WTC11 (cell line): ENCODE measurements at regions not wholly inside any gene's neighbourhood (a gene's known extent, or its start where the extent isn't known, plus 50 kb on each side); places are given as distances from the start of the nearest gene placed in this dataset.

ENCODE experiments used
- ATAC-seq: fragments of 200-7000 bp; cut with Tn5 transposase; 2 replicates; pipeline ENCODE4 v1.10.0; 2021; ENCODE audit warnings: mild to moderate bottlenecking, moderate library complexity
- CTCF ChIA-PET: fragments of 300-600 bp; sonication (Branson Sonifier 250); formaldehyde crosslinking; loops from one replicate; lab custom pipeline; 2021; ENCODE audit warnings: antibody characterized with exemption; lab: Charles Lee
- POLR2A ChIA-PET: fragments of 350-600 bp; sonication (Branson Sonifier 250); formaldehyde crosslinking; loops from one replicate; lab custom pipeline; 2021; ENCODE audit warnings: antibody characterized with exemption; lab: Charles Lee
- DNase-seq: peaks from one replicate; pipeline ENCODE4 v3.0.0; 2021; ENCODE audit warnings: low spot score
- H3K27ac Mint-ChIP-seq: 2 replicates; pipeline ENCODE4 v1.8.0; 2021; ENCODE audit warnings: mixed read lengths
- H3K27me3 Mint-ChIP-seq: 2 replicates; pipeline ENCODE4 v1.8.0; 2021; ENCODE audit warnings: low read depth, mild to moderate bottlenecking, moderate library complexity, mixed read lengths
- H3K36me3 Mint-ChIP-seq: 2 replicates; pipeline ENCODE4 v1.8.0; 2021; ENCODE audit warnings: mixed read lengths
- H3K4me1 Mint-ChIP-seq: 2 replicates; pipeline ENCODE4 v1.8.0; 2022; ENCODE audit warnings: mixed read lengths
- H3K4me3 Mint-ChIP-seq: 2 replicates; pipeline ENCODE4 v1.8.0; 2021; ENCODE audit warnings: mild to moderate bottlenecking, moderate library complexity, mixed read lengths
- H3K9me3 Mint-ChIP-seq: 2 replicates; pipeline ENCODE4 v1.8.0; 2021; ENCODE audit warnings: mixed read lengths
- AR ChIP-seq: fragments of 250-450 bp; sonication (Bioruptor Pico); IDR thresholded peaks from 2 replicates; pipeline ENCODE4 v1.9.0; 2021; ENCODE audit warnings: mild to moderate bottlenecking
- CTCF ChIP-seq: fragments of 200-600 bp; IDR thresholded peaks from 2 replicates; pipeline ENCODE4 v1.8.0; 2022; ENCODE audit warnings: antibody characterized with exemption
- E2F1 ChIP-seq: sonication (generic); formaldehyde crosslinking; IDR thresholded peaks from 2 replicates; pipeline ENCODE4 v1.8.0; 2022; ENCODE audit warnings: mild to moderate bottlenecking, missing genetic modification reagents
- ERG ChIP-seq: fragments of 250-450 bp; sonication (Bioruptor Pico); IDR thresholded peaks from 2 replicates; pipeline ENCODE4 v1.8.0; 2021; ENCODE audit warnings: mild to moderate bottlenecking
- IRF2 ChIP-seq: sonication (generic); formaldehyde crosslinking; IDR thresholded peaks from 2 replicates; pipeline ENCODE4 v1.8.0; 2022; ENCODE audit warnings: low read depth, missing genetic modification reagents, borderline replicate concordance
- OVOL2 ChIP-seq: fragments of 250-450 bp; sonication (Bioruptor Pico); IDR thresholded peaks from 2 replicates; pipeline ENCODE4 v1.9.0; 2021; ENCODE audit warnings: mild to moderate bottlenecking, borderline replicate concordance
- TEAD4 ChIP-seq: sonication (generic); formaldehyde crosslinking; IDR thresholded peaks from 2 replicates; pipeline ENCODE4 v1.8.0; 2022; ENCODE audit warnings: mild to moderate bottlenecking, missing genetic modification reagents
- ZNF232 ChIP-seq: sonication (generic); formaldehyde crosslinking; IDR thresholded peaks from 2 replicates; pipeline ENCODE4 v1.8.0; 2022; ENCODE audit warnings: mild to moderate bottlenecking, missing genetic modification reagents
- ZNF416 ChIP-seq: fragments of 250-450 bp; sonication (Bioruptor Pico); IDR thresholded peaks from 2 replicates; pipeline ENCODE4 v1.9.0; 2021; ENCODE audit warnings: mild to moderate bottlenecking, inconsistent platforms
- ZSCAN18 ChIP-seq: fragments of 250-450 bp; sonication (Bioruptor Pico); IDR thresholded peaks from 2 replicates; pipeline ENCODE4 v2.1.2; 2022; ENCODE audit warnings: mild to moderate bottlenecking, moderate library complexity
- TF ChIP-seq, protein P1 (sequence below): sonication (generic); formaldehyde crosslinking; IDR thresholded peaks from 2 replicates; pipeline ENCODE4 v1.8.0; 2023; ENCODE audit warnings: missing genetic modification reagents
- TF ChIP-seq, protein P2 (sequence below): sonication (generic); formaldehyde crosslinking; IDR thresholded peaks from 2 replicates; pipeline ENCODE4 v1.8.1; 2023; ENCODE audit warnings: mild to moderate bottlenecking, missing genetic modification reagents, borderline replicate concordance
- TF ChIP-seq, protein P3 (sequence below): fragments of 250-450 bp; sonication (Bioruptor Pico); IDR thresholded peaks from 2 replicates; pipeline ENCODE4 v1.9.0; 2021; ENCODE audit warnings: mild to moderate bottlenecking, borderline replicate concordance
- TF ChIP-seq, protein P4 (sequence below): sonication (generic); formaldehyde crosslinking; IDR thresholded peaks from 2 replicates; pipeline ENCODE4 v1.8.1; 2022; ENCODE audit warnings: mild to moderate bottlenecking, missing genetic modification reagents, moderate library complexity, borderline replicate concordance

DNA sequence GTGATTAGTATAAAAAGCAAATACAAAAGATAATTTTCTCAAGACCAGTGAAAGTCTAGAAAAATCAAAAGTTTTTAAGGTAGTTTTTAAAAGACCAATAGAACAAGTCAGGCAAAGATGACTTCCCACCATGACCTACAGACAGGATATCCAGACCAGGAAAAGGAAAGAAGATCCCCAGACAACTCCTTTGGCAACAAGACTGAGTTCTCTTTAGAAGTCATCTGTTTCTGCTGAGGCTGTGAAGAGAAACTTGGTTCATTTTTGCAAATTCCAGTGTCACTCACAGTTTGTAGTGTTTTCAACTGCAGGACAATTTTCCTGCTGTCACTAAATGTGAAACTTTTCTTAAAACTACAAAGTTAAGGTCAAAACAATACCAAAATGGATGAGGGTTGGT is 240.9 kb upstream of the SIX2 start:
- Mint-ChIP-seq H3K9me3 (peaks cover 10% of the 10 kb centered on the region), H3K27me3 (no peaks in the 10 kb centered on the region), H3K36me3 (no peaks in the 10 kb centered on the region), H3K27ac (no peak overlapping the region), H3K4me1 (no peaks in the 10 kb centered on the region), H3K4me3 (no peak overlapping the region)
- ChIA-PET CTCF (no interaction called here), POLR2A (no interaction called here)
- DNase-seq (no peak), ATAC-seq (no peak)
- no peak for TF ChIP-seq ERG (CRISPR knock-in tag)
- TF ChIP-seq, protein P1, sequence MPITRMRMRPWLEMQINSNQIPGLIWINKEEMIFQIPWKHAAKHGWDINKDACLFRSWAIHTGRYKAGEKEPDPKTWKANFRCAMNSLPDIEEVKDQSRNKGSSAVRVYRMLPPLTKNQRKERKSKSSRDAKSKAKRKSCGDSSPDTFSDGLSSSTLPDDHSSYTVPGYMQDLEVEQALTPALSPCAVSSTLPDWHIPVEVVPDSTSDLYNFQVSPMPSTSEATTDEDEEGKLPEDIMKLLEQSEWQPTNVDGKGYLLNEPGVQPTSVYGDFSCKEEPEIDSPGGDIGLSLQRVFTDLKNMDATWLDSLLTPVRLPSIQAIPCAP (CRISPR knock-in tag), result no peak
- TF ChIP-seq CTCF, result no peak
- no peak for TF ChIP-seq ZNF416 (CRISPR knock-in tag)
- TF ChIP-seq ZNF232 (CRISPR knock-in tag), result no peak
- TF ChIP-seq E2F1 (CRISPR knock-in tag), result no peak
- TF ChIP-seq TEAD4 (CRISPR knock-in tag), result no peak
- TF ChIP-seq, protein P2, sequence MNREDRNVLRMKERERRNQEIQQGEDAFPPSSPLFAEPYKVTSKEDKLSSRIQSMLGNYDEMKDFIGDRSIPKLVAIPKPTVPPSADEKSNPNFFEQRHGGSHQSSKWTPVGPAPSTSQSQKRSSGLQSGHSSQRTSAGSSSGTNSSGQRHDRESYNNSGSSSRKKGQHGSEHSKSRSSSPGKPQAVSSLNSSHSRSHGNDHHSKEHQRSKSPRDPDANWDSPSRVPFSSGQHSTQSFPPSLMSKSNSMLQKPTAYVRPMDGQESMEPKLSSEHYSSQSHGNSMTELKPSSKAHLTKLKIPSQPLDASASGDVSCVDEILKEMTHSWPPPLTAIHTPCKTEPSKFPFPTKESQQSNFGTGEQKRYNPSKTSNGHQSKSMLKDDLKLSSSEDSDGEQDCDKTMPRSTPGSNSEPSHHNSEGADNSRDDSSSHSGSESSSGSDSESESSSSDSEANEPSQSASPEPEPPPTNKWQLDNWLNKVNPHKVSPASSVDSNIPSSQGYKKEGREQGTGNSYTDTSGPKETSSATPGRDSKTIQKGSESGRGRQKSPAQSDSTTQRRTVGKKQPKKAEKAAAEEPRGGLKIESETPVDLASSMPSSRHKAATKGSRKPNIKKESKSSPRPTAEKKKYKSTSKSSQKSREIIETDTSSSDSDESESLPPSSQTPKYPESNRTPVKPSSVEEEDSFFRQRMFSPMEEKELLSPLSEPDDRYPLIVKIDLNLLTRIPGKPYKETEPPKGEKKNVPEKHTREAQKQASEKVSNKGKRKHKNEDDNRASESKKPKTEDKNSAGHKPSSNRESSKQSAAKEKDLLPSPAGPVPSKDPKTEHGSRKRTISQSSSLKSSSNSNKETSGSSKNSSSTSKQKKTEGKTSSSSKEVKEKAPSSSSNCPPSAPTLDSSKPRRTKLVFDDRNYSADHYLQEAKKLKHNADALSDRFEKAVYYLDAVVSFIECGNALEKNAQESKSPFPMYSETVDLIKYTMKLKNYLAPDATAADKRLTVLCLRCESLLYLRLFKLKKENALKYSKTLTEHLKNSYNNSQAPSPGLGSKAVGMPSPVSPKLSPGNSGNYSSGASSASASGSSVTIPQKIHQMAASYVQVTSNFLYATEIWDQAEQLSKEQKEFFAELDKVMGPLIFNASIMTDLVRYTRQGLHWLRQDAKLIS (CRISPR knock-in tag), result no peak
- TF ChIP-seq, protein P3, sequence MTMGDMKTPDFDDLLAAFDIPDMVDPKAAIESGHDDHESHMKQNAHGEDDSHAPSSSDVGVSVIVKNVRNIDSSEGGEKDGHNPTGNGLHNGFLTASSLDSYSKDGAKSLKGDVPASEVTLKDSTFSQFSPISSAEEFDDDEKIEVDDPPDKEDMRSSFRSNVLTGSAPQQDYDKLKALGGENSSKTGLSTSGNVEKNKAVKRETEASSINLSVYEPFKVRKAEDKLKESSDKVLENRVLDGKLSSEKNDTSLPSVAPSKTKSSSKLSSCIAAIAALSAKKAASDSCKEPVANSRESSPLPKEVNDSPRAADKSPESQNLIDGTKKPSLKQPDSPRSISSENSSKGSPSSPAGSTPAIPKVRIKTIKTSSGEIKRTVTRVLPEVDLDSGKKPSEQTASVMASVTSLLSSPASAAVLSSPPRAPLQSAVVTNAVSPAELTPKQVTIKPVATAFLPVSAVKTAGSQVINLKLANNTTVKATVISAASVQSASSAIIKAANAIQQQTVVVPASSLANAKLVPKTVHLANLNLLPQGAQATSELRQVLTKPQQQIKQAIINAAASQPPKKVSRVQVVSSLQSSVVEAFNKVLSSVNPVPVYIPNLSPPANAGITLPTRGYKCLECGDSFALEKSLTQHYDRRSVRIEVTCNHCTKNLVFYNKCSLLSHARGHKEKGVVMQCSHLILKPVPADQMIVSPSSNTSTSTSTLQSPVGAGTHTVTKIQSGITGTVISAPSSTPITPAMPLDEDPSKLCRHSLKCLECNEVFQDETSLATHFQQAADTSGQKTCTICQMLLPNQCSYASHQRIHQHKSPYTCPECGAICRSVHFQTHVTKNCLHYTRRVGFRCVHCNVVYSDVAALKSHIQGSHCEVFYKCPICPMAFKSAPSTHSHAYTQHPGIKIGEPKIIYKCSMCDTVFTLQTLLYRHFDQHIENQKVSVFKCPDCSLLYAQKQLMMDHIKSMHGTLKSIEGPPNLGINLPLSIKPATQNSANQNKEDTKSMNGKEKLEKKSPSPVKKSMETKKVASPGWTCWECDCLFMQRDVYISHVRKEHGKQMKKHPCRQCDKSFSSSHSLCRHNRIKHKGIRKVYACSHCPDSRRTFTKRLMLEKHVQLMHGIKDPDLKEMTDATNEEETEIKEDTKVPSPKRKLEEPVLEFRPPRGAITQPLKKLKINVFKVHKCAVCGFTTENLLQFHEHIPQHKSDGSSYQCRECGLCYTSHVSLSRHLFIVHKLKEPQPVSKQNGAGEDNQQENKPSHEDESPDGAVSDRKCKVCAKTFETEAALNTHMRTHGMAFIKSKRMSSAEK (CRISPR knock-in tag), result no peak
- TF ChIP-seq AR (CRISPR knock-in tag), result no peak
- TF ChIP-seq ZSCAN18 (CRISPR knock-in tag), result no peak
- TF ChIP-seq OVOL2 (CRISPR knock-in tag), result no peak
- no peak for TF ChIP-seq IRF2
- TF ChIP-seq, protein P4, sequence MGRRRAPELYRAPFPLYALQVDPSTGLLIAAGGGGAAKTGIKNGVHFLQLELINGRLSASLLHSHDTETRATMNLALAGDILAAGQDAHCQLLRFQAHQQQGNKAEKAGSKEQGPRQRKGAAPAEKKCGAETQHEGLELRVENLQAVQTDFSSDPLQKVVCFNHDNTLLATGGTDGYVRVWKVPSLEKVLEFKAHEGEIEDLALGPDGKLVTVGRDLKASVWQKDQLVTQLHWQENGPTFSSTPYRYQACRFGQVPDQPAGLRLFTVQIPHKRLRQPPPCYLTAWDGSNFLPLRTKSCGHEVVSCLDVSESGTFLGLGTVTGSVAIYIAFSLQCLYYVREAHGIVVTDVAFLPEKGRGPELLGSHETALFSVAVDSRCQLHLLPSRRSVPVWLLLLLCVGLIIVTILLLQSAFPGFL, result no peak
